Erythroblast (primary cell): ENCODE measurements at regions not wholly inside any gene's neighbourhood (a gene's known extent, or its start where the extent isn't known, plus 50 kb on each side); places are given as distances from the start of the nearest gene placed in this dataset.

ENCODE experiments used
- DNase-seq, 2 experiments: peaks; one replicate each; lab custom pipeline; 2025; lab: John Stamatoyannopoulos, UW
- GATA1 ChIP-seq: IDR thresholded peaks from 2 replicates; pipeline ENCODE4 v1.6.1; 2011; ENCODE audit warnings: low read depth, mild to moderate bottlenecking, control low read depth, low read length, moderate library complexity
- POLR2A ChIP-seq: IDR thresholded peaks from 2 replicates; pipeline ENCODE4 v1.6.1; 2011; ENCODE audit warnings: mild to moderate bottlenecking, low read length

- TF ChIP-seq POLR2A, result no peak
- no peak for TF ChIP-seq GATA1
These were observed 72.8 kb downstream of the CPN2 start for GRCh38 chr3:194278186-194278845.

GRCh38 chr3:194279101-194279500, 72.0 kb downstream of the CPN2 start:
- no peak for TF ChIP-seq POLR2A
- TF ChIP-seq GATA1, result no peak
- DNase-seq, result no peak

More at GRCh38 chr3:194278186-194278845, 72.8 kb downstream of the CPN2 start:
- no peak for DNase-seq

GRCh38 chr3:194279701-194280360, 71.3 kb downstream of the CPN2 start:
- TF ChIP-seq GATA1 (no peak), POLR2A (no peak)
- no peak for DNase-seq

- no peak for TF ChIP-seq POLR2A
- no peak for TF ChIP-seq GATA1
- DNase-seq, result no peak
These were observed 70.4 kb downstream of the CPN2 start for GRCh38 chr3:194280777-194281176.

GRCh38 chr3:194281306-194281705, 69.8 kb downstream of the CPN2 start:
- no peak for DNase-seq
- TF ChIP-seq GATA1 (no peak), POLR2A (no peak)

- no peak for DNase-seq
- TF ChIP-seq GATA1, result no peak
- no peak for TF ChIP-seq POLR2A
These were observed 69.4 kb downstream of the CPN2 start for GRCh38 chr3:194281766-194282165.

- DNase-seq, result no peak
- no peak for TF ChIP-seq POLR2A
- TF ChIP-seq GATA1, result no peak
These were observed 68.5 kb downstream of the CPN2 start for GRCh38 chr3:194282436-194283122.

- TF ChIP-seq GATA1 (no peak), POLR2A (no peak)
- no peak for DNase-seq
These were observed 67.7 kb downstream of the CPN2 start for GRCh38 chr3:194283221-194284006.

- no peak for DNase-seq
- TF ChIP-seq GATA1, result no peak
- no peak for TF ChIP-seq POLR2A
These were observed 66.8 kb downstream of the CPN2 start for GRCh38 chr3:194284351-194284750.

GRCh38 chr3:194285024-194285849, 65.9 kb downstream of the CPN2 start:
- no peak for TF ChIP-seq POLR2A
- TF ChIP-seq GATA1, result no peak
- DNase-seq, result no peak

GRCh38 chr3:194285850-194286197, 65.3 kb downstream of the CPN2 start:
- no peak for DNase-seq
- TF ChIP-seq POLR2A, result no peak
- TF ChIP-seq GATA1, result no peak

- TF ChIP-seq POLR2A (no peak), GATA1 (no peak)
- DNase-seq, result no peak
These were observed 64.6 kb downstream of the CPN2 start for GRCh38 chr3:194286375-194287146.
